ENCODE measurements at regions not wholly inside any gene's neighbourhood (a gene's known extent, or its start where the extent isn't known, plus 50 kb on each side); places are given as distances from the start of the nearest gene placed in this dataset.

GRCh38 chr6:41483943-41484342, 62.2 kb upstream of the FOXP4 start:
- Histone ChIP-seq H3K9ac (ENCODE audit: insufficient read depth in 1 of 2, low read length in 2 of 2) (no peak overlapping the region), H3K27ac (ENCODE audit: low read depth in 1 of 2, low read length in 1 of 2) (no peak overlapping the region), H3K4me3 (no peak overlapping the region), H3K27me3 (ENCODE audit: control insufficient read depth in 3 of 3, insufficient read depth in 3 of 3, low read length in 2 of 3) (peaks cover 0 to 2% (median 0%) of the 10 kb centered on the region in 3 donors), H3K9me3 (ENCODE audit: control insufficient read depth in 4 of 4, insufficient read depth in 3 of 4, low read length in 3 of 4) (peaks cover 0 to 2% (median 0%) of the 10 kb centered on the region in 4 donors), H3K36me3 (ENCODE audit: control insufficient read depth in 4 of 4, insufficient read depth in 4 of 4, low read length in 4 of 4) (no peaks in the 10 kb centered on the region), H3K4me1 (ENCODE audit: control insufficient read depth in 5 of 5, insufficient read depth in 5 of 5, low read length in 5 of 5) (peaks cover 0 to 18% (median 5%) of the 10 kb centered on the region in 5 donors)
- ATAC-seq (ENCODE audit: insufficient read depth, low FRiP score) (no peak), DNase-seq (no peak)
- TF ChIP-seq CTCF (IDR thresholded peaks at IDR 0.05; ENCODE audit: control extremely low read depth, extremely low read depth) = no peak
- 86 to 92% methylated on average over 1 of the region's 1 CpG for WGBS, 2 donors

GRCh38 chr6:41487860-41488432, 58.2 kb upstream of the FOXP4 start:
- H3K9ac ChIP-seq (ENCODE audit: insufficient read depth in 1 of 2, low read length in 2 of 2) = no peak overlapping the region
- H3K4me3 ChIP-seq = no peak overlapping the region
- no peak for ATAC-seq (ENCODE audit: insufficient read depth, low FRiP score)
- H3K27ac ChIP-seq (ENCODE audit: low read depth in 1 of 2, low read length in 1 of 2) = no peak overlapping the region
- 86 to 88% methylated on average over 9 of the region's 9 CpGs for WGBS, 2 donors
- no peak for DNase-seq
- H3K9me3 ChIP-seq (ENCODE audit: control insufficient read depth in 4 of 4, insufficient read depth in 3 of 4, low read length in 3 of 4) = no peaks in the 10 kb centered on the region
- peaks cover 0 to 2% (median 0%) of the 10 kb centered on the region in 3 donors for H3K27me3 ChIP-seq (ENCODE audit: control insufficient read depth in 3 of 3, insufficient read depth in 3 of 3, low read length in 2 of 3)
- TF ChIP-seq CTCF (IDR thresholded peaks at IDR 0.05; ENCODE audit: control extremely low read depth, extremely low read depth) = no peak
- H3K4me1 ChIP-seq (ENCODE audit: control insufficient read depth in 5 of 5, insufficient read depth in 5 of 5, low read length in 5 of 5) = peaks cover 0 to 40% (median 11%) of the 10 kb centered on the region in 5 donors
- no peaks in the 10 kb centered on the region for H3K36me3 ChIP-seq (ENCODE audit: control insufficient read depth in 4 of 4, insufficient read depth in 4 of 4, low read length in 4 of 4)

GRCh38 chr6:41488433-41489119, 57.6 kb upstream of the FOXP4 start:
- Histone ChIP-seq H3K4me3 (no peak overlapping the region), H3K27me3 (ENCODE audit: control insufficient read depth in 3 of 3, insufficient read depth in 3 of 3, low read length in 2 of 3) (peaks cover 0 to 2% (median 0%) of the 10 kb centered on the region in 3 donors), H3K9ac (ENCODE audit: insufficient read depth in 1 of 2, low read length in 2 of 2) (no peak overlapping the region), H3K4me1 (ENCODE audit: control insufficient read depth in 5 of 5, insufficient read depth in 5 of 5, low read length in 5 of 5) (peaks cover 0 to 40% (median 11%) of the 10 kb centered on the region in 5 donors), H3K9me3 (ENCODE audit: control insufficient read depth in 4 of 4, insufficient read depth in 3 of 4, low read length in 3 of 4) (no peaks in the 10 kb centered on the region), H3K36me3 (ENCODE audit: control insufficient read depth in 4 of 4, insufficient read depth in 4 of 4, low read length in 4 of 4) (no peaks in the 10 kb centered on the region), H3K27ac (ENCODE audit: low read depth in 1 of 2, low read length in 1 of 2) (no peak overlapping the region)
- peak; percentile 78 to 81 (median 81) for DNase-seq
- TF ChIP-seq CTCF (IDR thresholded peaks at IDR 0.05; ENCODE audit: control extremely low read depth, extremely low read depth) = no peak
- no peak for ATAC-seq (ENCODE audit: insufficient read depth, low FRiP score)
- 63 to 77% methylated on average over 12 of the region's 12 CpGs for WGBS, 2 donors
